ENCODE measurements at regions not wholly inside any gene's neighbourhood (a gene's known extent, or its start where the extent isn't known, plus 50 kb on each side); places are given as distances from the start of the nearest gene placed in this dataset.

GRCh38 chr15:62756995-62757360 is 285.6 kb upstream of the TPM1 start:
- DNase-seq = no peak

- no peak for DNase-seq
These were observed 285.0 kb upstream of the TPM1 start for GRCh38 chr15:62757535-62757934.

- DNase-seq = no peak
These were observed 284.2 kb upstream of the TPM1 start for GRCh38 chr15:62758126-62758951.

GRCh38 chr15:62758952-62759349 is 283.6 kb upstream of the TPM1 start:
- no peak for DNase-seq

GRCh38 chr15:62760538-62760937 is 282.0 kb upstream of the TPM1 start:
- DNase-seq = no peak

- no peak for DNase-seq
These were observed 276.6 kb upstream of the TPM1 start for GRCh38 chr15:62765916-62766315.

- no peak for DNase-seq
These were observed 275.9 kb upstream of the TPM1 start for GRCh38 chr15:62766599-62766998.

GRCh38 chr15:62769604-62770003 is 272.9 kb upstream of the TPM1 start:
- no peak for DNase-seq

GRCh38 chr15:62770111-62770660 is 272.4 kb upstream of the TPM1 start:
- no peak for DNase-seq

- no peak for DNase-seq
These were observed 271.8 kb upstream of the TPM1 start for GRCh38 chr15:62770752-62771151.

GRCh38 chr15:62771234-62771633 is 271.3 kb upstream of the TPM1 start:
- DNase-seq = no peak

GRCh38 chr15:62773369-62774165 is 269.0 kb upstream of the TPM1 start:
- DNase-seq = no peak

- no peak for DNase-seq
These were observed 266.6 kb upstream of the TPM1 start for GRCh38 chr15:62775932-62776331.

- DNase-seq = no peak
These were observed 264.9 kb upstream of the TPM1 start for GRCh38 chr15:62777671-62778070.

GRCh38 chr15:62779036-62779770 is 263.3 kb upstream of the TPM1 start:
- DNase-seq = no peak

- no peak for DNase-seq
These were observed 262.6 kb upstream of the TPM1 start for GRCh38 chr15:62779899-62780298.

GRCh38 chr15:62781081-62781497 is 261.5 kb upstream of the TPM1 start:
- no peak for DNase-seq

GRCh38 chr15:62782071-62782841 is 260.3 kb upstream of the TPM1 start:
- no peak for DNase-seq

GRCh38 chr15:62782896-62783295 is 259.7 kb upstream of the TPM1 start:
- DNase-seq = no peak

- DNase-seq = no peak
These were observed 259.1 kb upstream of the TPM1 start for GRCh38 chr15:62783303-62783957.

GRCh38 chr15:62785881-62786828 is 256.4 kb upstream of the TPM1 start:
- DNase-seq = no peak

All from stimulated activated CD4-positive, alpha-beta T cell treated with anti-CD3 and anti-CD28 coated beads, Interleukin-1b, Interleukin-23, amount 100 ng/mL, for 48 hours (primary cell).